ENCODE measurements at regions not wholly inside any gene's neighbourhood (a gene's known extent, or its start where the extent isn't known, plus 50 kb on each side); places are given as distances from the start of the nearest gene placed in this dataset.

GRCh38 chr5:131068076-131068475, 97.0 kb downstream of the HINT1 start:
- Histone ChIP-seq H3K9me3 (ENCODE audit: control insufficient read depth in 2 of 2, low read length in 2 of 2) (peaks cover 0 to 6% of the 10 kb centered on the region in 2 donors), H3K9ac (ENCODE audit: low read depth in 1 of 2, low read length in 2 of 2) (no peak overlapping the region), H3K36me3 (ENCODE audit: control insufficient read depth in 2 of 2, insufficient read depth in 2 of 2, low read length in 2 of 2) (no peaks in the 10 kb centered on the region), H3K4me1 (ENCODE audit: control insufficient read depth in 2 of 2, insufficient read depth in 2 of 2, low read length in 2 of 2) (peaks cover 0 to 2% of the 10 kb centered on the region in 2 donors), H3K27me3 (ENCODE audit: control insufficient read depth in 2 of 2, insufficient read depth in 2 of 2, low read length in 2 of 2) (no peaks in the 10 kb centered on the region), H3K4me3 (ENCODE audit: low read length in 2 of 2) (peak overlapping the region in 1 of 2 donors; percentile 22), H3K27ac (ENCODE audit: low read depth in 2 of 2, low read length in 2 of 2) (no peak overlapping the region)

DNA sequence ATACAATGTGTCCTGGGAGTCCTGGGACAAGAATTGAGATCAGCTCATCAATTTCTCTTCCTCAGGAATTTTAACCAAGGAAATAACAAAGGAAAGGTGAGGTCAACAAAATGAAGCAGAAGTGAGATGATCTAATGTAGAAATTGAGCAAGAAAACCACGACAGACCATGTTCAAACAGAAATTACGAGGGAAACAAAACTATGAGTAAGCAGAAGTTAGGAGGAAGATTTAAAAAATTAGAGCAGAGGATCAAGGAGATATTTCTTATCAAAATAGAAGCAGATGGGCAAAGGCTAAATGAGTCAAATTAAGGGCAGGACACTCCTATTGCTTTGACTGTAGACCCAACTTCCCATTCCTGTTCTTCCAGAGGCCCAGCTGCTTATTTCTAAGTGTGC, 97.4 kb downstream of the HINT1 start:
- peaks cover 0 to 6% of the 10 kb centered on the region in 2 donors for H3K9me3 ChIP-seq (ENCODE audit: control insufficient read depth in 2 of 2, low read length in 2 of 2)

DNA sequence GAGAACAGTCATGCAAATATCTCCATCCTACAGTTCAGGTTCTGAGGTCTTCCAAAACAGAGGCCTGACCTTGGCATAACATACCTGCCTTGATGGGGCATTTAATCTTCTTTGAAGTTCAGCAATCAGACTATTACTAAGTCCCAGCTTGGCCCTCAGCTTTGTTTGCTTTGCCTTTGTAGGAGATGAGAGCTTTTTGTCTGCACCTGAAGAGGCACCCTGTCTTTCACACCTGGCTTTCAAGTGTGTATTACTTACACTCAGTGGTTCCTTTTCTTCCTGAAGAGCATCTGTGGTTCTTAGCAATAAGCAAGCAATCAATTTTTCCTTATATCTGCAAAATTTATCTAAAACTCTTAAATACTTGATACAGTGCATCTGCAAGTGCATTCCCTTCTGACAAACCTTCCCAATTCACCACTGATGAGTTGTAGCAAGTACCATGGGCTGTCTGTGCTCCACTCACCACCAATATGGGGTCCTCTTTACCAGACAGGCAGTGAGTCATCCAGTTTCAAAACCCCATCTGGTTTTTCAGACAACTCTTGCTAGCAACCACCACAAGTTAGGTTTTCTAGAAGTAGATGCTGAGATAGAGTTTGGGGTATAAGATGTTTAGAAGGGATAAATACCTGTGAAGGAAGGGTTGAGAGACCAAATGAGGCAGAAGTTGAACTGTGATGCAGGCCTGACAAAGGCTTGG, 100.2 kb downstream of the HINT1 start:
- H3K9ac ChIP-seq (ENCODE audit: low read depth in 1 of 2, low read length in 2 of 2) = no peak overlapping the region
- H3K27me3 ChIP-seq (ENCODE audit: control insufficient read depth in 2 of 2, insufficient read depth in 2 of 2, low read length in 2 of 2) = no peaks in the 10 kb centered on the region
- H3K36me3 ChIP-seq (ENCODE audit: control insufficient read depth in 2 of 2, insufficient read depth in 2 of 2, low read length in 2 of 2) = no peaks in the 10 kb centered on the region
- no peak overlapping the region for H3K4me3 ChIP-seq (ENCODE audit: low read length in 2 of 2)
- H3K9me3 ChIP-seq (ENCODE audit: control insufficient read depth in 2 of 2, low read length in 2 of 2) = peaks cover 0 to 6% of the 10 kb centered on the region in 2 donors
- peaks cover 0 to 2% of the 10 kb centered on the region in 2 donors for H3K4me1 ChIP-seq (ENCODE audit: control insufficient read depth in 2 of 2, insufficient read depth in 2 of 2, low read length in 2 of 2)
- H3K27ac ChIP-seq (ENCODE audit: low read depth in 2 of 2, low read length in 2 of 2) = no peak overlapping the region

More for the DNA sequence above, 97.4 kb downstream of the HINT1 start:
- Histone ChIP-seq H3K36me3 (ENCODE audit: control insufficient read depth in 2 of 2, insufficient read depth in 2 of 2, low read length in 2 of 2) (no peaks in the 10 kb centered on the region), H3K9ac (ENCODE audit: low read depth in 1 of 2, low read length in 2 of 2) (no peak overlapping the region), H3K27me3 (ENCODE audit: control insufficient read depth in 2 of 2, insufficient read depth in 2 of 2, low read length in 2 of 2) (no peaks in the 10 kb centered on the region), H3K4me3 (ENCODE audit: low read length in 2 of 2) (no peak overlapping the region), H3K4me1 (ENCODE audit: control insufficient read depth in 2 of 2, insufficient read depth in 2 of 2, low read length in 2 of 2) (peaks cover 0 to 2% of the 10 kb centered on the region in 2 donors), H3K27ac (ENCODE audit: low read depth in 2 of 2, low read length in 2 of 2) (no peak overlapping the region)

DNA sequence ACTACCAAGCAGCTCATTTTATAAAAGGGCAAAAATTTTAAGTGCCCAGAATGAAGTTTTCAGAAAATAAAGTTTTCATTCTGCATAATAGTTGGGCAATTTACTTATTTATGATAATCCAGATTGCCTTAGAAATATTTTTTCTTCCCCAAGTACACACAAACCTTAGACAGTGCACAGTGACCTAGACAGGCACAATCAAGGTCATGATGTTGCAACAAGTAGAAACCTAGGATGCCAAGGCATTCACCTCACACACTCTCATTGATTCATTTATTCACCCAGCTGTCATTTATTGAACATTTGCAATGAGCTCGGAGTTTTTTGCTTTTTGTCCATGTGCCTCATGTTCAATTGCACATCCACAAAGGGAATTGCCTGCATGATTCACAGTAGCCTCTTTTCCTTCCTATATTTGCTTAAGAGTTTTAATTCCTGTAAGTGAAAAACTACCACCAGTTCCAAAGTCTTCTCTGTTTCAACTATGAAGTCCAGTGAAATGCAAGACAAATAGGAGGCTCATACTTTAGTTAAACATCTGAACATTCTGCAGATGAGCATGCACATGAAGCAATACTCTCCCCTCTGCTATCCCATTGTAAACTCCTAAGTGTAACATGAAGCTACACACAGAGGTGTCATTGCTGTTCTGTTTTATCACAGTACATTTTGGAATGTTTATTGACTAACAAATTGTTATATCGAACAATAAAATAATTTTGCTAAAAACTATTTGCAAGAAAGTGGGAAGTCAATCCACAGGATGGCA, 122.9 kb downstream of the HINT1 start:
- H3K27ac ChIP-seq (ENCODE audit: low read depth in 2 of 2, low read length in 2 of 2) = no peak overlapping the region
- H3K9me3 ChIP-seq (ENCODE audit: control insufficient read depth in 2 of 2, low read length in 2 of 2) = no peaks in the 10 kb centered on the region
- H3K9ac ChIP-seq (ENCODE audit: low read depth in 1 of 2, low read length in 2 of 2) = no peak overlapping the region
- no peak overlapping the region for H3K4me3 ChIP-seq (ENCODE audit: low read length in 2 of 2)
- no peaks in the 10 kb centered on the region for H3K27me3 ChIP-seq (ENCODE audit: control insufficient read depth in 2 of 2, insufficient read depth in 2 of 2, low read length in 2 of 2)
- no peaks in the 10 kb centered on the region for H3K36me3 ChIP-seq (ENCODE audit: control insufficient read depth in 2 of 2, insufficient read depth in 2 of 2, low read length in 2 of 2)
- no peaks in the 10 kb centered on the region for H3K4me1 ChIP-seq (ENCODE audit: control insufficient read depth in 2 of 2, insufficient read depth in 2 of 2, low read length in 2 of 2)

DNA sequence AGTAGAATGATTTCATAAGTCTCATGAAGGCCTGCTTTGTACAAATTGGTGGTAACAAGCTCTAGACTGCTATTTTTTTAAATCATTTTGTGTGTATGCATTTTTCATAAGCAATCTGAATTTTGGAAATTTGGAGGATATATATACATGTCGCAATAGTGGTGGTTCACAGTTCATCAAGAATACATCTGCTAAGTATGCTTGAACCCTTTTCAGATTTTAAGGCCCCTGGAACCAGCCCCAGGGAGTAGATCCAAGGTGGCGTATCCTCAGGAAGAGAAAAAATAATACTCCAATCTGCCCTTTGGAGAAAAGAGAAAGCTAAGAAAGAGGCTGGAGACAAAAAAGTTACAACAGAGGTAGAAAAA, 141.6 kb downstream of the HINT1 start:
- H3K9me3 ChIP-seq (ENCODE audit: control insufficient read depth in 2 of 2, low read length in 2 of 2) = no peaks in the 10 kb centered on the region
- H3K4me3 ChIP-seq (ENCODE audit: low read length in 2 of 2) = no peak overlapping the region
- H3K9ac ChIP-seq (ENCODE audit: low read depth in 1 of 2, low read length in 2 of 2) = no peak overlapping the region
- peaks cover 3 to 28% of the 10 kb centered on the region in 2 donors for H3K4me1 ChIP-seq (ENCODE audit: control insufficient read depth in 2 of 2, insufficient read depth in 2 of 2, low read length in 2 of 2)
- H3K27ac ChIP-seq (ENCODE audit: low read depth in 2 of 2, low read length in 2 of 2) = no peak overlapping the region
- H3K36me3 ChIP-seq (ENCODE audit: control insufficient read depth in 2 of 2, insufficient read depth in 2 of 2, low read length in 2 of 2) = no peaks in the 10 kb centered on the region
- H3K27me3 ChIP-seq (ENCODE audit: control insufficient read depth in 2 of 2, insufficient read depth in 2 of 2, low read length in 2 of 2) = no peaks in the 10 kb centered on the region

GRCh38 chr5:131022811-131023497, 142.1 kb downstream of the HINT1 start:
- Histone ChIP-seq H3K27me3 (ENCODE audit: control insufficient read depth in 2 of 2, insufficient read depth in 2 of 2, low read length in 2 of 2) (no peaks in the 10 kb centered on the region), H3K9ac (ENCODE audit: low read depth in 1 of 2, low read length in 2 of 2) (no peak overlapping the region), H3K4me1 (ENCODE audit: control insufficient read depth in 2 of 2, insufficient read depth in 2 of 2, low read length in 2 of 2) (peaks cover 3 to 28% of the 10 kb centered on the region in 2 donors), H3K36me3 (ENCODE audit: control insufficient read depth in 2 of 2, insufficient read depth in 2 of 2, low read length in 2 of 2) (no peaks in the 10 kb centered on the region), H3K27ac (ENCODE audit: low read depth in 2 of 2, low read length in 2 of 2) (no peak overlapping the region), H3K9me3 (ENCODE audit: control insufficient read depth in 2 of 2, low read length in 2 of 2) (no peaks in the 10 kb centered on the region), H3K4me3 (ENCODE audit: low read length in 2 of 2) (no peak overlapping the region)

GRCh38 chr5:131021646-131022045, 143.4 kb downstream of the HINT1 start:
- Histone ChIP-seq H3K27me3 (ENCODE audit: control insufficient read depth in 2 of 2, insufficient read depth in 2 of 2, low read length in 2 of 2) (no peaks in the 10 kb centered on the region), H3K9ac (ENCODE audit: low read depth in 1 of 2, low read length in 2 of 2) (no peak overlapping the region), H3K4me1 (ENCODE audit: control insufficient read depth in 2 of 2, insufficient read depth in 2 of 2, low read length in 2 of 2) (peaks cover 3 to 28% of the 10 kb centered on the region in 2 donors), H3K4me3 (ENCODE audit: low read length in 2 of 2) (no peak overlapping the region), H3K36me3 (ENCODE audit: control insufficient read depth in 2 of 2, insufficient read depth in 2 of 2, low read length in 2 of 2) (no peaks in the 10 kb centered on the region), H3K9me3 (ENCODE audit: control insufficient read depth in 2 of 2, low read length in 2 of 2) (no peaks in the 10 kb centered on the region), H3K27ac (ENCODE audit: low read depth in 2 of 2, low read length in 2 of 2) (peak overlapping the region; percentile 12 to 20)

DNA sequence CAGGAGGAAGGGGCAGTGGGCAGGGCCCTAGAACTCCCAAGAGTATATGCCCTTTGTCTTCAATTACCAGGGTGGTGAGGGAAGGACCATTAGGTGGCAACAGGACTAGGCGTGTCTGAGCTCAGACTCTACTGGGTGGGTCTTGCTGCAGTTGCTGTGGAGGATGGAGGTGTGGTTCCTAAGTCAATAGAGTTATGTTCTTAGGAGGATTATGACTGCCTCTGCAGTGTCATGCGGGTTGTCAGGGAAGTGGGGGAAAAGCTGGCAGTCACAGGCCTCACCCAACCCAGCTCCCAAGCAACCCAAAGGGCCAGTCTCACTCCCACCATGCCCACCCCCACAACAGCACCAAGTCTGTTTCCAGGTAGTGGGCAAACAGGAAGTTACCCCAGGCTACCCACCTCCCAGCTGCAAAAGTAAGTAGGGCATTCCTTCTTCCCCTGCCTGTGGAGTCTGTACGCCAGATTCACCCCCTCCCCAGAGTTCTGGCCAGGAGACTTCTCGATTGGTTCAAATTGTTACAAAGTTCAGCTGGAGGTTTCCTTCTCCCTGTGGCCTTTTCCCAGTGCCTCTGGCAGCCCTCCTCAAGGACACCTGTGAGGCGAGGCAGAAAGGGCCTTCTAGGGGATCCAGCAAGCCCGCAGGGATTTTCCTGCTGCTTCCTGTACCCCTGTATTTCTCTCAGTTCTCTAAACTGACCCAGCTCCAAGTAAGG, 145.3 kb downstream of the HINT1 start:
- Histone ChIP-seq H3K4me1 (ENCODE audit: control insufficient read depth in 2 of 2, insufficient read depth in 2 of 2, low read length in 2 of 2) (peaks cover 3 to 28% of the 10 kb centered on the region in 2 donors), H3K36me3 (ENCODE audit: control insufficient read depth in 2 of 2, insufficient read depth in 2 of 2, low read length in 2 of 2) (no peaks in the 10 kb centered on the region), H3K4me3 (ENCODE audit: low read length in 2 of 2) (peak overlapping the region in 1 of 2 donors; percentile 26), H3K27ac (ENCODE audit: low read depth in 2 of 2, low read length in 2 of 2) (peak overlapping the region; percentile 92 to 97), H3K27me3 (ENCODE audit: control insufficient read depth in 2 of 2, insufficient read depth in 2 of 2, low read length in 2 of 2) (no peaks in the 10 kb centered on the region), H3K9ac (ENCODE audit: low read depth in 1 of 2, low read length in 2 of 2) (peak overlapping the region; percentile 64 to 68), H3K9me3 (ENCODE audit: control insufficient read depth in 2 of 2, low read length in 2 of 2) (no peaks in the 10 kb centered on the region)

- Histone ChIP-seq H3K4me3 (ENCODE audit: low read length in 2 of 2) (no peak overlapping the region), H3K36me3 (ENCODE audit: control insufficient read depth in 2 of 2, insufficient read depth in 2 of 2, low read length in 2 of 2) (no peaks in the 10 kb centered on the region), H3K9me3 (ENCODE audit: control insufficient read depth in 2 of 2, low read length in 2 of 2) (no peaks in the 10 kb centered on the region), H3K4me1 (ENCODE audit: control insufficient read depth in 2 of 2, insufficient read depth in 2 of 2, low read length in 2 of 2) (peaks cover 3 to 28% of the 10 kb centered on the region in 2 donors), H3K9ac (ENCODE audit: low read depth in 1 of 2, low read length in 2 of 2) (no peak overlapping the region), H3K27me3 (ENCODE audit: control insufficient read depth in 2 of 2, insufficient read depth in 2 of 2, low read length in 2 of 2) (no peaks in the 10 kb centered on the region), H3K27ac (ENCODE audit: low read depth in 2 of 2, low read length in 2 of 2) (peak overlapping the region; percentile 76 to 97)
Measured at GRCh38 chr5:131019111-131019510, 145.9 kb downstream of the HINT1 start.
